GM06990 (cell line): ENCODE measurements at regions not wholly inside any gene's neighbourhood (a gene's known extent, or its start where the extent isn't known, plus 50 kb on each side); places are given as distances from the start of the nearest gene placed in this dataset.

ENCODE experiments used
- DNase-seq: peaks from one replicate; pipeline ENCODE4 v3.0.0-alpha.2; 2011; ENCODE audit not compliant: insufficient read length; ENCODE audit errors: extremely low read depth
- H3K27me3 ChIP-seq: replicated peaks from 2 replicates; pipeline ENCODE4 v1.6.0; 2011; ENCODE audit warnings: low read length; ENCODE audit not compliant: control insufficient read depth, insufficient read depth
- H3K36me3 ChIP-seq: 2 replicates; pipeline ENCODE4 v1.5.1; 2011; ENCODE audit warnings: low read length; ENCODE audit not compliant: control insufficient read depth, insufficient read depth
- H3K4me3 ChIP-seq: replicated peaks from 2 replicates; pipeline ENCODE4 v1.5.1; 2011; ENCODE audit warnings: low read depth, mild to moderate bottlenecking, control low read depth, low read length
- CTCF ChIP-seq: IDR thresholded peaks from 2 replicates; pipeline ENCODE4 v1.5.1; 2011; ENCODE audit warnings: low read length, control low read depth, mild to moderate bottlenecking, inconsistent platforms; ENCODE audit not compliant: insufficient read depth, poor library complexity, severe bottlenecking

- Histone ChIP-seq H3K27me3 (no peaks in the 10 kb centered on the region), H3K4me3 (no peak overlapping the region), H3K36me3 (no peaks in the 10 kb centered on the region)
- no peak for TF ChIP-seq CTCF
- no peak for DNase-seq
Observed at GRCh38 chr4:137694138-137694537, 161.8 kb upstream of the PCDH18 start.

GRCh38 chr4:137693641-137694040 lies 161.3 kb upstream of the PCDH18 start:
- no peak for DNase-seq
- Histone ChIP-seq H3K36me3 (no peaks in the 10 kb centered on the region), H3K27me3 (no peaks in the 10 kb centered on the region), H3K4me3 (no peak overlapping the region)
- no peak for TF ChIP-seq CTCF

GRCh38 chr4:137692205-137692604 lies 159.9 kb upstream of the PCDH18 start:
- DNase-seq = no peak
- TF ChIP-seq CTCF = no peak
- Histone ChIP-seq H3K4me3 (no peak overlapping the region), H3K27me3 (no peaks in the 10 kb centered on the region), H3K36me3 (no peaks in the 10 kb centered on the region)

- Histone ChIP-seq H3K36me3 (no peaks in the 10 kb centered on the region), H3K4me3 (no peak overlapping the region), H3K27me3 (no peaks in the 10 kb centered on the region)
- TF ChIP-seq CTCF = no peak
- DNase-seq = no peak
Observed at GRCh38 chr4:137688651-137689050, 156.4 kb upstream of the PCDH18 start.

- no peak for TF ChIP-seq CTCF
- Histone ChIP-seq H3K27me3 (no peaks in the 10 kb centered on the region), H3K4me3 (no peak overlapping the region), H3K36me3 (no peaks in the 10 kb centered on the region)
- no peak for DNase-seq
Observed at GRCh38 chr4:137685357-137685756, 153.1 kb upstream of the PCDH18 start.

DNA sequence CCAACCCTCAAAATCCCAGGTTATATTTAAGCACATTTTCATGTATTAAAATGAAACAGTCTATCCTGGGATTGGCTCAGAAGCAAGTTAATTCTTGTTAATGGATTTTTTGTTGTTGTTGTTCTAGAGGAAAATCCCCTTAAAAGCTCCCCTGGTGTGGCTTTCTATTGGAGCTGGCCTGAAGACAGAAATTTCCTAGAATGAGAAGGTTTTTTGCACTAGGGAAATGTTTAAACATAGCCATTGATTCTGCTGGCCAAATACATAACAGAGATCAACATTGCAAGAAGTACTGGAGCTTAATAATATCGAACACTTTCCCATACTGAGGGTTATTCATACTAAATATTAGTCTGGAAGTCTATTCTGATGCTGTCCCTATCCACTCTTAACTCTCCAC lies 148.8 kb upstream of the PCDH18 start:
- no peaks in the 10 kb centered on the region for H3K36me3 ChIP-seq
- no peak overlapping the region for H3K4me3 ChIP-seq
- H3K27me3 ChIP-seq = no peaks in the 10 kb centered on the region
- DNase-seq = no peak
- no peak for TF ChIP-seq CTCF
